ENCODE measurements at regions not wholly inside any gene's neighbourhood (a gene's known extent, or its start where the extent isn't known, plus 50 kb on each side); places are given as distances from the start of the nearest gene placed in this dataset.

- no peak for TF ChIP-seq CTCF (IDR thresholded peaks at IDR 0.05; ENCODE audit: poor library complexity, severe bottlenecking)
- TF ChIP-seq RAD21 (conservative IDR thresholded peaks at IDR 0.05), result no peak
- no peak for TF ChIP-seq MXI1 (conservative IDR thresholded peaks at IDR 0.05; ENCODE audit: poor library complexity, severe bottlenecking)
Measured at GRCh38 chr7:138173548-138173947, 97.3 kb downstream of the AKR1D1 start.

Data from neural cell (in vitro differentiated cells).